SK-N-SH treated with all-trans-retinoic acid at 6 μM for 48 hours (cell line): ENCODE measurements at regions not wholly inside any gene's neighbourhood (a gene's known extent, or its start where the extent isn't known, plus 50 kb on each side); places are given as distances from the start of the nearest gene placed in this dataset.

ENCODE experiments used
- ATAC-seq: fragments of 200-7000 bp; cut with Tn5 transposase; 3 replicates; pipeline ENCODE4 v1.9.1; 2020; ENCODE audit warnings: mild to moderate bottlenecking, moderate library complexity
- BACH2 ChIP-seq: fragments of 250-450 bp; sonication (Bioruptor Pico); IDR thresholded peaks from 2 replicates; pipeline ENCODE4 v1.9.0; 2021; ENCODE audit warnings: mild to moderate bottlenecking, borderline replicate concordance
- ESRRG ChIP-seq: fragments of 250-450 bp; sonication (Bioruptor Pico); IDR thresholded peaks from 2 replicates; pipeline ENCODE4 v1.6.1; 2021; ENCODE audit warnings: mild to moderate bottlenecking
- GLIS3 ChIP-seq: fragments of 250-450 bp; sonication (Bioruptor Pico); IDR thresholded peaks from 2 replicates; pipeline ENCODE4 v1.5.0; 2020; ENCODE audit warnings: mild to moderate bottlenecking, moderate library complexity
- ISL1 ChIP-seq: fragments of 250-450 bp; sonication (Bioruptor Pico); IDR thresholded peaks from 2 replicates; pipeline ENCODE4 v2.1.2; 2022; ENCODE audit warnings: mild to moderate bottlenecking, moderate library complexity
- OSR1 ChIP-seq: fragments of 250-450 bp; sonication (Bioruptor Pico); IDR thresholded peaks from 2 replicates; pipeline ENCODE4 v1.8.0; 2022; ENCODE audit warnings: moderate library complexity, mild to moderate bottlenecking, inconsistent platforms
- RARB ChIP-seq: fragments of 250-450 bp; sonication (Bioruptor Pico); IDR thresholded peaks from 2 replicates; pipeline ENCODE4 v1.8.0; 2021; ENCODE audit warnings: mild to moderate bottlenecking, moderate library complexity
- SNAI2 ChIP-seq: fragments of 250-450 bp; sonication (Bioruptor Pico); IDR thresholded peaks from 2 replicates; pipeline ENCODE4 v1.5.0; 2020; ENCODE audit warnings: mild to moderate bottlenecking, moderate library complexity
- TCF4 ChIP-seq: fragments of 250-450 bp; sonication (Bioruptor Pico); IDR thresholded peaks from 2 replicates; pipeline ENCODE4 v1.8.0; 2021; ENCODE audit warnings: mild to moderate bottlenecking, moderate library complexity, borderline replicate concordance
- TOX ChIP-seq: fragments of 250-450 bp; sonication (Bioruptor Pico); IDR thresholded peaks from 2 replicates; pipeline ENCODE4 v1.8.0; 2021; ENCODE audit warnings: mild to moderate bottlenecking, moderate library complexity, borderline replicate concordance
- ZC3H10 ChIP-seq: fragments of 250-450 bp; sonication (Bioruptor Pico); IDR thresholded peaks from 2 replicates; pipeline ENCODE4 v1.5.1; 2021; ENCODE audit warnings: mild to moderate bottlenecking, moderate library complexity
- ZFP30 ChIP-seq: fragments of 450-650 bp; formaldehyde crosslinking; IDR thresholded peaks from 2 replicates; pipeline ENCODE4 v1.5.0; 2022; ENCODE audit warnings: mild to moderate bottlenecking, moderate library complexity
- ZNF70 ChIP-seq: fragments of 450-650 bp; formaldehyde crosslinking; IDR thresholded peaks from 2 replicates; pipeline ENCODE4 v1.5.0; 2020; ENCODE audit warnings: mild to moderate bottlenecking, moderate library complexity
- ZNF8 ChIP-seq: fragments of 450-650 bp; formaldehyde crosslinking; IDR thresholded peaks from 2 replicates; pipeline ENCODE4 v1.5.0; 2020; ENCODE audit warnings: mild to moderate bottlenecking, moderate library complexity
- TF ChIP-seq, protein P1 (sequence below): fragments of 250-450 bp; sonication (Bioruptor Pico); IDR thresholded peaks from 2 replicates; pipeline ENCODE4 v1.5.0; 2020; ENCODE audit warnings: mild to moderate bottlenecking, moderate library complexity
- TF ChIP-seq, protein P2 (sequence below): fragments of 250-450 bp; sonication (Bioruptor Pico); IDR thresholded peaks from 2 replicates; pipeline ENCODE4 v1.8.0; 2020; ENCODE audit warnings: mild to moderate bottlenecking, moderate library complexity, borderline replicate concordance
- TF ChIP-seq, protein P3 (sequence below): fragments of 250-450 bp; sonication (Bioruptor Pico); IDR thresholded peaks from 2 replicates; pipeline ENCODE4 v1.5.1; 2020; ENCODE audit warnings: low read depth, mild to moderate bottlenecking, moderate library complexity
- TF ChIP-seq, protein P4 (sequence below): fragments of 250-450 bp; sonication (Bioruptor Pico); IDR thresholded peaks from 2 replicates; pipeline ENCODE4 v1.8.0; 2021; ENCODE audit warnings: low read depth, mild to moderate bottlenecking, moderate library complexity, borderline replicate concordance

DNA sequence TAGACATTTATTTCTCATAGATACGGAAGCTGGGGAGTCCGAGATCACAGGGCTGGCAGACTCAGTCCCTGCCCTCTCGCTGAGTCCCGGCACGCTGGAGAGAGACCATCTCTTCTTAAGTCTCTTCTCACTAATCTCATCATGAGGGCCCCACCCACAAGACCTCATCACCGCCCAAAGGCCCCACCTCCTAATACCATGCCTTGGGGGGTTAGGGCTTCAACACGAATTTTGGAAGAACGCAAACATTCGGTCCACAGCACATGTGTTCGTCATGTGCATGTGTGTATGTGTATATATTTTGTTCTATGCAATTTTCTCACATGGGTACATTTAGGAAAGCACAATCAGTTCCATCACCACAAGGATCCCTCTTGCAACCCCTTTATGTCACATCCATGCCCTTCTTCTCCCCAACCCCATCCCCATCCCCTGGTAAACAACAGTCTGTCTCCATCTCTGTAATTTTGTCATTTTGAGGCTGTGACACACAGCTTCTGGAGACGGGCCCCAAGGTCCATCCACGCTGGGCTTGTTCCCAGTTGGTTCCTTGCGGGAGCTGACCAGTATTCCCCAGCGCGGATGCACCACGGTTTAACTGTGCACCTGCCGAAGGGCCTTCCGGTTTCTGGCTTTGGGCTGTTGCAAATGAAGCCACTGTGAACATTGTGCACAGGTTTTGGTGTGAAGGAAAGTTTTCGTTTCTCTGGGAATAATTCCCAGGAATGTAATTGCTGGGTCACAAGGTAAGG, 317.5 kb upstream of the DIO3 start (continued):
- TF ChIP-seq, protein P1, sequence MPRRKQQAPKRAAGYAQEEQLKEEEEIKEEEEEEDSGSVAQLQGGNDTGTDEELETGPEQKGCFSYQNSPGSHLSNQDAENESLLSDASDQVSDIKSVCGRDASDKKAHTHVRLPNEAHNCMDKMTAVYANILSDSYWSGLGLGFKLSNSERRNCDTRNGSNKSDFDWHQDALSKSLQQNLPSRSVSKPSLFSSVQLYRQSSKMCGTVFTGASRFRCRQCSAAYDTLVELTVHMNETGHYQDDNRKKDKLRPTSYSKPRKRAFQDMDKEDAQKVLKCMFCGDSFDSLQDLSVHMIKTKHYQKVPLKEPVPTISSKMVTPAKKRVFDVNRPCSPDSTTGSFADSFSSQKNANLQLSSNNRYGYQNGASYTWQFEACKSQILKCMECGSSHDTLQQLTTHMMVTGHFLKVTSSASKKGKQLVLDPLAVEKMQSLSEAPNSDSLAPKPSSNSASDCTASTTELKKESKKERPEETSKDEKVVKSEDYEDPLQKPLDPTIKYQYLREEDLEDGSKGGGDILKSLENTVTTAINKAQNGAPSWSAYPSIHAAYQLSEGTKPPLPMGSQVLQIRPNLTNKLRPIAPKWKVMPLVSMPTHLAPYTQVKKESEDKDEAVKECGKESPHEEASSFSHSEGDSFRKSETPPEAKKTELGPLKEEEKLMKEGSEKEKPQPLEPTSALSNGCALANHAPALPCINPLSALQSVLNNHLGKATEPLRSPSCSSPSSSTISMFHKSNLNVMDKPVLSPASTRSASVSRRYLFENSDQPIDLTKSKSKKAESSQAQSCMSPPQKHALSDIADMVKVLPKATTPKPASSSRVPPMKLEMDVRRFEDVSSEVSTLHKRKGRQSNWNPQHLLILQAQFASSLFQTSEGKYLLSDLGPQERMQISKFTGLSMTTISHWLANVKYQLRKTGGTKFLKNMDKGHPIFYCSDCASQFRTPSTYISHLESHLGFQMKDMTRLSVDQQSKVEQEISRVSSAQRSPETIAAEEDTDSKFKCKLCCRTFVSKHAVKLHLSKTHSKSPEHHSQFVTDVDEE (CRISPR knock-in tag) = no peak
- TF ChIP-seq BACH2 (CRISPR knock-in tag) = no peak
- TF ChIP-seq ZFP30 (CRISPR knock-in tag) = no peak
- TF ChIP-seq ISL1 (CRISPR knock-in tag) = no peak
- TF ChIP-seq ZC3H10 (CRISPR knock-in tag) = no peak
- no peak for TF ChIP-seq SNAI2 (CRISPR knock-in tag)
- TF ChIP-seq, protein P2, sequence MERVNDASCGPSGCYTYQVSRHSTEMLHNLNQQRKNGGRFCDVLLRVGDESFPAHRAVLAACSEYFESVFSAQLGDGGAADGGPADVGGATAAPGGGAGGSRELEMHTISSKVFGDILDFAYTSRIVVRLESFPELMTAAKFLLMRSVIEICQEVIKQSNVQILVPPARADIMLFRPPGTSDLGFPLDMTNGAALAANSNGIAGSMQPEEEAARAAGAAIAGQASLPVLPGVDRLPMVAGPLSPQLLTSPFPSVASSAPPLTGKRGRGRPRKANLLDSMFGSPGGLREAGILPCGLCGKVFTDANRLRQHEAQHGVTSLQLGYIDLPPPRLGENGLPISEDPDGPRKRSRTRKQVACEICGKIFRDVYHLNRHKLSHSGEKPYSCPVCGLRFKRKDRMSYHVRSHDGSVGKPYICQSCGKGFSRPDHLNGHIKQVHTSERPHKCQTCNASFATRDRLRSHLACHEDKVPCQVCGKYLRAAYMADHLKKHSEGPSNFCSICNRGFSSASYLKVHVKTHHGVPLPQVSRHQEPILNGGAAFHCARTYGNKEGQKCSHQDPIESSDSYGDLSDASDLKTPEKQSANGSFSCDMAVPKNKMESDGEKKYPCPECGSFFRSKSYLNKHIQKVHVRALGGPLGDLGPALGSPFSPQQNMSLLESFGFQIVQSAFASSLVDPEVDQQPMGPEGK = no peak
- no peak for TF ChIP-seq OSR1 (CRISPR knock-in tag)
- TF ChIP-seq ZNF70 (CRISPR knock-in tag) = no peak
- no peak for TF ChIP-seq GLIS3 (CRISPR knock-in tag)
- TF ChIP-seq TCF4 = no peak
- TF ChIP-seq RARB (CRISPR knock-in tag) = no peak
- TF ChIP-seq, protein P3, sequence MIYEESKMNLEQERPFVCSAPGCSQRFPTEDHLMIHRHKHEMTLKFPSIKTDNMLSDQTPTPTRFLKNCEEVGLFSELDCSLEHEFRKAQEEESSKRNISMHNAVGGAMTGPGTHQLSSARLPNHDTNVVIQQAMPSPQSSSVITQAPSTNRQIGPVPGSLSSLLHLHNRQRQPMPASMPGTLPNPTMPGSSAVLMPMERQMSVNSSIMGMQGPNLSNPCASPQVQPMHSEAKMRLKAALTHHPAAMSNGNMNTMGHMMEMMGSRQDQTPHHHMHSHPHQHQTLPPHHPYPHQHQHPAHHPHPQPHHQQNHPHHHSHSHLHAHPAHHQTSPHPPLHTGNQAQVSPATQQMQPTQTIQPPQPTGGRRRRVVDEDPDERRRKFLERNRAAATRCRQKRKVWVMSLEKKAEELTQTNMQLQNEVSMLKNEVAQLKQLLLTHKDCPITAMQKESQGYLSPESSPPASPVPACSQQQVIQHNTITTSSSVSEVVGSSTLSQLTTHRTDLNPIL = no peak
- TF ChIP-seq ZNF8 (CRISPR knock-in tag) = no peak

DNA sequence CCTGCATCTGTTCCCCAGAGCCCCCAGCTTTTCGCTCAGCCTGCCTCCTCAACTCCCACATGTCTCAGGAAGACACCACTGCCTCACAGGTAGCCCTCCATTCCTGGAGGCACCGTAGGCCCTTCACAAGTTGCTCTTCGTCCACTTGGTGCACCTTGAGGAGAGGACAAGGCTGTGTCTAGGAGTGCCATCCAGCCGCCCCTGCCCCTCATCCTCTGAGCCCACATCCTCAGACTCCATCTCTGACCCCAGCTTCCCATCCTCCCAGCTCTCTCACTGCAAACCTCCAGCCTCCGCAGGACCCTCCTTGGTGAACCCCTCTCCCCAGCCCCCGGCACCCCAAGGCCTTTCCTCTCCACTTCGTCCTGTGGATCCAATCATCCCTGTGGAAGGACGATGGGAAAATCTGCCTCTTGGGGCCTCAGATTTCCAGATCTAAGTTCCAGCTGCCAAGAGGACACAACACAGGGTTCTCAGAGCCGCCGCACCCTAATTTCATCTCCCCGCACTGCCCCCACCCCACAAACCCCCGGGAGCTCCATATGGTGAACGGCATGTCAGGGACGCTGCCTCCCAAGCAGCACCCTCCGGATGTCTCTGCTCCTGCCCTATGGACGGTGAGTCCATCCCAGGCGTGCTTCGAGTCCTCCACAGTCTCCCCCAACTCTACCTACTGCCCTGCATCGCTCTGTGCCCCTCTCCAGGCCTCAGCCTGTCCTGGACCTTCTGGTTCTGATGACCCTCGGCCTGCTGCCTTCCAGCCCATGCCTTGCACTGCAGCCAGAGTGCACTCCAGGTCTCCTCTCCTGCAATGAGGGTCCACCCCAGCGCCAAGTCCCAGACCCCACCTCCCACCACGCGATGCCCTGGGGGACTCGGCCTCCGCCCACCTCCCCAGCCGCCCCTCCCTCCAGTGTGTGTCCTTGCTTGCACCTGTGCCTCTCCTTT, 314.1 kb upstream of the DIO3 start:
- no peak for ATAC-seq
- TF ChIP-seq ZFP30 (CRISPR knock-in tag) = no peak
- TF ChIP-seq OSR1 (CRISPR knock-in tag) = no peak
- no peak for TF ChIP-seq ISL1 (CRISPR knock-in tag)
- no peak for TF ChIP-seq SNAI2 (CRISPR knock-in tag)
- no peak for TF ChIP-seq TOX (CRISPR knock-in tag)
- TF ChIP-seq, protein P4, sequence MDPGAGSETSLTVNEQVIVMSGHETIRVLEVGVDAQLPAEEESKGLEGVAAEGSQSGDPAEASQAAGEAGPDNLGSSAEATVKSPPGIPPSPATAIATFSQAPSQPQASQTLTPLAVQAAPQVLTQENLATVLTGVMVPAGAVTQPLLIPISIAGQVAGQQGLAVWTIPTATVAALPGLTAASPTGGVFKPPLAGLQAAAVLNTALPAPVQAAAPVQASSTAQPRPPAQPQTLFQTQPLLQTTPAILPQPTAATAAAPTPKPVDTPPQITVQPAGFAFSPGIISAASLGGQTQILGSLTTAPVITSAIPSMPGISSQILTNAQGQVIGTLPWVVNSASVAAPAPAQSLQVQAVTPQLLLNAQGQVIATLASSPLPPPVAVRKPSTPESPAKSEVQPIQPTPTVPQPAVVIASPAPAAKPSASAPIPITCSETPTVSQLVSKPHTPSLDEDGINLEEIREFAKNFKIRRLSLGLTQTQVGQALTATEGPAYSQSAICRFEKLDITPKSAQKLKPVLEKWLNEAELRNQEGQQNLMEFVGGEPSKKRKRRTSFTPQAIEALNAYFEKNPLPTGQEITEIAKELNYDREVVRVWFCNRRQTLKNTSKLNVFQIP (CRISPR knock-in tag) = no peak
- no peak for TF ChIP-seq ESRRG (CRISPR knock-in tag)
- no peak for TF ChIP-seq ZNF8 (CRISPR knock-in tag)
- TF ChIP-seq, protein P1 (CRISPR knock-in tag) = no peak
- no peak for TF ChIP-seq GLIS3 (CRISPR knock-in tag)
